HepG2 (cell line): ENCODE measurements at regions not wholly inside any gene's neighbourhood (a gene's known extent, or its start where the extent isn't known, plus 50 kb on each side); places are given as distances from the start of the nearest gene placed in this dataset.

Source experiments
- ATAC-seq: fragments of 200-7000 bp; cut with Tn5 transposase; 3 replicates; pipeline ENCODE4 v1.9.1; 2020; ENCODE audit warnings: mild to moderate bottlenecking, moderate library complexity
- BruUV-seq: library from RNA; stranded (reverse); fragments of 400-500 nt; replicated peaks from 2 replicates; lab custom pipeline; 2021; lab: Mats Ljungman, UMichigan
- CTCF ChIA-PET: fragments of 300-600 bp; formaldehyde crosslinking; extraction: SDS; loops from one replicate; lab custom pipeline; 2021; ENCODE audit warnings: low total read pairs, inconsistent platforms, low intra/inter-chr PET ratio; lab: Yijun Ruan, JAX
- POLR2A ChIA-PET: fragments of 350-600 bp; sonication (Branson Sonifier 250); formaldehyde crosslinking; loops from one replicate; lab custom pipeline; 2020; ENCODE audit warnings: antibody characterized with exemption, inconsistent platforms; lab: Yijun Ruan, JAX
- DNase-seq: peaks from one replicate; pipeline ENCODE4 v3.0.0-alpha.2; 2015; ENCODE audit warnings: low spot score
- FAIRE-seq: peaks from 3 replicates; lab custom pipeline; 2011; peaks lifted over from hg19 to GRCh38; lab: Jason Lieb, UNC
- H2AFZ ChIP-seq: one replicate; pipeline ENCODE4 v1.6.1; 2011; ENCODE audit warnings: low read length, inconsistent platforms
- H3K27ac ChIP-seq: fragments of 300-600 bp; 3 replicates; pipeline ENCODE4 v1.8.0; 2011; ENCODE audit warnings: mixed run types, mild to moderate bottlenecking, mixed read lengths, low read length, inconsistent platforms; ENCODE audit not compliant: insufficient read depth; ENCODE audit errors: extremely low read length
- H3K27me3 ChIP-seq, 2 experiments: fragments of 200-600 bp in 1 of 2; 2 replicates in 1 of 2; 3 replicates in 1 of 2; pipeline versions ENCODE4 v1.6.0 to v1.8.0; 2011; ENCODE audit warnings: low read length in 2 of 2, mild to moderate bottlenecking in 2 of 2, moderate library complexity in 2 of 2, inconsistent platforms in 1 of 2; ENCODE audit not compliant: insufficient read depth in 2 of 2, control insufficient read depth in 1 of 2
- H3K36me3 ChIP-seq, 2 experiments: fragments of 200-600 bp in 1 of 2; replicated peaks in 1 of 2; 2 replicates in 1 of 2; 3 replicates in 1 of 2; pipeline versions ENCODE4 v1.5.1 to v1.8.0; 2011; ENCODE audit warnings: low read length in 2 of 2, inconsistent platforms in 1 of 2; ENCODE audit not compliant: insufficient read depth in 2 of 2, control insufficient read depth in 1 of 2
- H3K4me1 ChIP-seq: 2 replicates; pipeline ENCODE4 v1.5.1; 2012; ENCODE audit warnings: low read length, inconsistent platforms; ENCODE audit not compliant: insufficient read depth
- H3K4me2 ChIP-seq: 2 replicates; pipeline ENCODE4 v1.6.0; 2011; ENCODE audit warnings: low read depth, low read length, inconsistent platforms
- H3K4me3 ChIP-seq, 3 experiments: fragments of 200-600 bp in 1 of 3; sonication (generic), shearing (Covaris generic) in 1 of 3; replicated peaks in 1 of 3; 2 replicates each; pipeline ENCODE4 v1.5.1; 2011 to 2016; ENCODE audit warnings: low read length in 3 of 3, inconsistent platforms in 2 of 3, low read depth in 2 of 3, mild to moderate bottlenecking in 2 of 3, control low read depth in 1 of 3, mixed read lengths in 1 of 3; ENCODE audit not compliant: insufficient read depth in 1 of 3
- H3K79me2 ChIP-seq: one replicate; pipeline ENCODE4 v1.6.1; 2011; ENCODE audit warnings: low read length, inconsistent platforms; ENCODE audit not compliant: insufficient read depth
- H3K9ac ChIP-seq: 2 replicates; pipeline ENCODE4 v1.6.0; 2011; ENCODE audit warnings: mild to moderate bottlenecking, low read depth, low read length, inconsistent platforms; ENCODE audit not compliant: insufficient read depth
- H3K9me3 ChIP-seq: 2 replicates; pipeline ENCODE4 v1.5.1; 2012; ENCODE audit warnings: mild to moderate bottlenecking, low read length
- H4K20me1 ChIP-seq: 2 replicates; pipeline ENCODE4 v1.6.0; 2011; ENCODE audit warnings: inconsistent platforms, mild to moderate bottlenecking, low read length, moderate library complexity; ENCODE audit not compliant: insufficient read depth
- GFI1 ChIP-seq: sonication (generic); formaldehyde crosslinking; IDR thresholded peaks from 2 replicates; pipeline ENCODE4 v1.5.0; 2020; ENCODE audit warnings: missing genetic modification reagents, mild to moderate bottlenecking, borderline replicate concordance
- SPEN ChIP-seq: sonication (generic); formaldehyde crosslinking; IDR thresholded peaks from 2 replicates; pipeline ENCODE4 v1.5.1; 2020; ENCODE audit warnings: low read depth, mild to moderate bottlenecking, missing genetic modification reagents
- ZNF24 ChIP-seq: fragments of 450-650 bp; IDR thresholded peaks from 2 replicates; pipeline ENCODE4 v1.6.1; 2017; ENCODE audit warnings: antibody characterized with exemption, mild to moderate bottlenecking
- ZNF546 ChIP-seq: sonication (generic); formaldehyde crosslinking; conservative IDR thresholded peaks from 2 replicates; pipeline ENCODE4 v1.8.1; 2023; ENCODE audit warnings: mild to moderate bottlenecking, missing genetic modification reagents
- WGBS: methylation state at CpG from one replicate; pipeline ENCODE4 v1.1.6; 2017; ENCODE audit warnings: low lambda C conversion rate; 5-methylcytosine and 5-hydroxymethylcytosine counted together
- in situ Hi-C: cut with HindIII; loops from 2 replicates; pipeline ENCODE4 v1.10.0; 2017; ENCODE audit warnings: low pct_unique_long_range_greater_than_20kb; ENCODE audit not compliant: extremely low pct_ligation_motif_present
- intact Hi-C: fragments of 100-400 bp; cut with micrococcal nuclease; formaldehyde crosslinking; loops from one replicate; pipeline ENCODE4 v1.10.0; 2022; ENCODE audit not compliant: unreplicated experiment
- TF ChIP-seq, protein P1 (sequence below): sonication (generic); formaldehyde crosslinking; IDR thresholded peaks from 2 replicates; pipeline ENCODE4 v1.4.0; 2020; ENCODE audit warnings: missing genetic modification reagents, borderline replicate concordance
- TF ChIP-seq, protein P2 (sequence below): sonication (generic); formaldehyde crosslinking; IDR thresholded peaks from 2 replicates; pipeline ENCODE4 v1.5.1; 2020; ENCODE audit warnings: missing genetic modification reagents, mild to moderate bottlenecking, borderline replicate concordance

DNA sequence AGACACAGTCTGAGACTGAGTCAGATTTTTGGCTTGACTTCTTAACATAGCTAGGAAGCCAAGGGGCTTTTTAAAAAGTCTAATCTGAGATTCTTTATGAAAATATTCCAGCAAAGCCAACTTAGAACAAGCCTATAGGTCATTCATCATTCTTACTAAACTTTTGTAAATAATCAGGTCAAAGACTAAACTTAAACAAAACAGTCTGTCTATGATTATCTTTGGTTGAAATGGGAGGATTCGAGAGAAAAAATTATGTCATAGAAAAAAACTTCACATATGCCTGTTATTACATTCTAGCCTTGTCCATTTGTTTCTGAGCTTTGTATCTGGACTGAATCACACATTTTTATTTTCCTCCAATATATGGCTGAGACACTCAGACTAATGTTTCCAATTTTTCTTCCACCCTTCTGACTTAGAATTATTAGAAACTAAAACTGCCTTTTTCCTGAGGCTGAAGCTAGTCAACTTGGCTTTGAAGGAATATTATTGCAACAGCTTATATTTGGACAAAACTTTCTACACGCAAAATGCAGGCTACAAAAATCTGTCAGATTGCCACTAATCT, 83.3 kb downstream of the ETS2 start:
- no peak overlapping the region for H3K4me3 ChIP-seq
- DNase-seq (no peak), ATAC-seq (no peak), FAIRE-seq (no peak)
- no peaks in the 10 kb centered on the region for H4K20me1 ChIP-seq
- no peaks in the 10 kb centered on the region for H3K79me2 ChIP-seq
- intact Hi-C loops: no loop called here
- WGBS: 9% methylated on average over 2 of the region's 2 CpGs
- TF ChIP-seq ZNF546 (CRISPR knock-in tag) (no peak), ZNF24 (no peak), SPEN (CRISPR knock-in tag) (no peak), GFI1 (CRISPR knock-in tag) (no peak)
- TF ChIP-seq, protein P1, sequence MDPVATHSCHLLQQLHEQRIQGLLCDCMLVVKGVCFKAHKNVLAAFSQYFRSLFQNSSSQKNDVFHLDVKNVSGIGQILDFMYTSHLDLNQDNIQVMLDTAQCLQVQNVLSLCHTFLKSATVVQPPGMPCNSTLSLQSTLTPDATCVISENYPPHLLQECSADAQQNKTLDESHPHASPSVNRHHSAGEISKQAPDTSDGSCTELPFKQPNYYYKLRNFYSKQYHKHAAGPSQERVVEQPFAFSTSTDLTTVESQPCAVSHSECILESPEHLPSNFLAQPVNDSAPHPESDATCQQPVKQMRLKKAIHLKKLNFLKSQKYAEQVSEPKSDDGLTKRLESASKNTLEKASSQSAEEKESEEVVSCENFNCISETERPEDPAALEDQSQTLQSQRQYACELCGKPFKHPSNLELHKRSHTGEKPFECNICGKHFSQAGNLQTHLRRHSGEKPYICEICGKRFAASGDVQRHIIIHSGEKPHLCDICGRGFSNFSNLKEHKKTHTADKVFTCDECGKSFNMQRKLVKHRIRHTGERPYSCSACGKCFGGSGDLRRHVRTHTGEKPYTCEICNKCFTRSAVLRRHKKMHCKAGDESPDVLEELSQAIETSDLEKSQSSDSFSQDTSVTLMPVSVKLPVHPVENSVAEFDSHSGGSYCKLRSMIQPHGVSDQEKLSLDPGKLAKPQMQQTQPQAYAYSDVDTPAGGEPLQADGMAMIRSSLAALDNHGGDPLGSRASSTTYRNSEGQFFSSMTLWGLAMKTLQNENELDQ (CRISPR knock-in tag): no peak
- TF ChIP-seq, protein P2, sequence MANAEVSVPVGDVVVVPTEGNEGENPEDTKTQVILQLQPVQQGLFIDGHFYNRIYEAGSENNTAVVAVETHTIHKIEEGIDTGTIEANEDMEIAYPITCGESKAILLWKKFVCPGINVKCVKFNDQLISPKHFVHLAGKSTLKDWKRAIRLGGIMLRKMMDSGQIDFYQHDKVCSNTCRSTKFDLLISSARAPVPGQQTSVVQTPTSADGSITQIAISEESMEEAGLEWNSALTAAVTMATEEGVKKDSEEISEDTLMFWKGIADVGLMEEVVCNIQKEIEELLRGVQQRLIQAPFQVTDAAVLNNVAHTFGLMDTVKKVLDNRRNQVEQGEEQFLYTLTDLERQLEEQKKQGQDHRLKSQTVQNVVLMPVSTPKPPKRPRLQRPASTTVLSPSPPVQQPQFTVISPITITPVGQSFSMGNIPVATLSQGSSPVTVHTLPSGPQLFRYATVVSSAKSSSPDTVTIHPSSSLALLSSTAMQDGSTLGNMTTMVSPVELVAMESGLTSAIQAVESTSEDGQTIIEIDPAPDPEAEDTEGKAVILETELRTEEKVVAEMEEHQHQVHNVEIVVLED (CRISPR knock-in tag): no peak
- peak overlapping the region; percentile 68 for H2AFZ ChIP-seq
- in situ Hi-C loops: no loop called here
- POLR2A ChIA-PET: no interaction called here
- CTCF ChIA-PET: no interaction called here
- H3K27me3 ChIP-seq: no peaks in the 10 kb centered on the region
- no peak overlapping the region for H3K4me2 ChIP-seq
- H3K36me3 ChIP-seq: no peaks in the 10 kb centered on the region
- H3K4me1 ChIP-seq: peaks cover 10% of the 10 kb centered on the region
- H3K9me3 ChIP-seq: peaks cover 21% of the 10 kb centered on the region
- H3K27ac ChIP-seq: no peak overlapping the region
- H3K9ac ChIP-seq: no peak overlapping the region
- BruUV-seq: no TSS peak
